H1 (cell line): ENCODE measurements at regions not wholly inside any gene's neighbourhood (a gene's known extent, or its start where the extent isn't known, plus 50 kb on each side); places are given as distances from the start of the nearest gene placed in this dataset.

ENCODE experiments used
- CTCF ChIP-seq, 3 experiments: IDR thresholded peaks; 1 replicate in 2 of 3; 2 replicates in 1 of 3; pipeline versions ENCODE4 v1.5.1 to v1.6.1; 2011; ENCODE audit warnings: low read length in 3 of 3, mild to moderate bottlenecking in 3 of 3, inconsistent platforms in 2 of 3, low read depth in 1 of 3, moderate library complexity in 1 of 3; ENCODE audit not compliant: insufficient read depth in 1 of 3; ENCODE audit errors: control extremely low read depth in 1 of 3
- E2F6 ChIP-seq: IDR thresholded peaks from 2 replicates; pipeline ENCODE4 v1.6.1; 2012; ENCODE audit warnings: inconsistent platforms
- EP300 ChIP-seq, 2 experiments: IDR thresholded peaks; 1 replicate in 1 of 2; 2 replicates in 1 of 2; pipeline ENCODE4 v1.6.1; 2011 to 2012; ENCODE audit warnings: low read depth in 2 of 2, low read length in 2 of 2, mild to moderate bottlenecking in 2 of 2, borderline replicate concordance in 1 of 2, inconsistent platforms in 1 of 2, moderate library complexity in 1 of 2
- POLR2A ChIP-seq, 2 experiments: IDR thresholded peaks; 1 replicate in 1 of 2; 2 replicates in 1 of 2; pipeline ENCODE4 v1.6.1; 2011; ENCODE audit warnings: low read depth in 2 of 2, low read length in 2 of 2, mild to moderate bottlenecking in 2 of 2; ENCODE audit errors: control extremely low read depth in 1 of 2
- POLR2AphosphoS5 ChIP-seq: IDR thresholded peaks from 2 replicates; pipeline ENCODE4 v1.6.1; 2011; ENCODE audit warnings: low read depth, low read length

GRCh38 chr20:48335308-48336050 lies 492.3 kb downstream of the PREX1 start:
- TF ChIP-seq CTCF (IDR thresholded peaks at IDR 0.05; ENCODE audit: control extremely low read depth in 1 of 3, insufficient read depth in 1 of 3, low read depth in 1 of 3, low read length in 3 of 3) = no peak
- no peak for TF ChIP-seq E2F6
- TF ChIP-seq EP300 (IDR thresholded peaks at IDR 0.05; ENCODE audit: borderline replicate concordance in 1 of 2, low read depth in 2 of 2, low read length in 2 of 2) = no peak
- TF ChIP-seq POLR2A (IDR thresholded peaks at IDR 0.05; ENCODE audit: control extremely low read depth in 1 of 2, low read depth in 2 of 2, low read length in 2 of 2) = no peak
- no peak for TF ChIP-seq POLR2AphosphoS5
